ENCODE measurements at regions not wholly inside any gene's neighbourhood (a gene's known extent, or its start where the extent isn't known, plus 50 kb on each side); places are given as distances from the start of the nearest gene placed in this dataset.

- no peak overlapping the region for H3K4me3 ChIP-seq
- ATAC-seq (no peak), DNase-seq (ENCODE audit: low spot score) (no peak)
- no peaks in the 10 kb centered on the region for H3K27me3 ChIP-seq (ENCODE audit: insufficient read depth)
- H3K4me1 Mint-ChIP-seq = peaks cover 27% of the 10 kb centered on the region
- peaks cover 27% of the 10 kb centered on the region for H3K27me3 Mint-ChIP-seq (ENCODE audit: insufficient read depth, low read depth, poor library complexity)
- peaks cover 6% of the 10 kb centered on the region; the same call in 1 of the 2 replicates for H3K9me2 ChIP-seq (ENCODE audit: insufficient read depth)
- H3K36me3 Mint-ChIP-seq (ENCODE audit: low read depth) = no peaks in the 10 kb centered on the region
- no peaks in the 10 kb centered on the region for H4K20me1 ChIP-seq (replicated peaks; ENCODE audit: insufficient read depth)
- TF ChIP-seq CTCF (conservative IDR thresholded peaks at IDR 0.05; ENCODE audit: low read depth in 2 of 2) = no peak
- TF ChIP-seq ZNF114 (CRISPR knock-in tag; IDR thresholded peaks at IDR 0.05) = no peak
- TF ChIP-seq EZH2 (IDR thresholded peaks at IDR 0.05; ENCODE audit: low read depth, unreplicated experiment) = no peak
- TF ChIP-seq JUNB (IDR thresholded peaks at IDR 0.05; ENCODE audit: unreplicated experiment) = no peak
- TF ChIP-seq ZNF331 (CRISPR knock-in tag; IDR thresholded peaks at IDR 0.05; ENCODE audit: low read depth) = no peak
- no peak for TF ChIP-seq ETS1 (IDR thresholded peaks at IDR 0.05)
- TF ChIP-seq ZNF462 (CRISPR knock-in tag; IDR thresholded peaks at IDR 0.05) = no peak
- TF ChIP-seq CREB1 (CRISPR knock-in tag; IDR thresholded peaks at IDR 0.05; ENCODE audit: low read depth) = no peak
- TF ChIP-seq REST (IDR thresholded peaks at IDR 0.05; ENCODE audit: unreplicated experiment) = no peak
- H2AFZ ChIP-seq = no peak overlapping the region
- peaks cover 16% of the 10 kb centered on the region for H3K4me1 ChIP-seq (ENCODE audit: insufficient read depth)
- H3F3A ChIP-seq (replicated peaks; ENCODE audit: low read depth) = no peaks in the 10 kb centered on the region
- H3K4me3 Mint-ChIP-seq = no peak overlapping the region
- H3K4me2 ChIP-seq = no peak overlapping the region
- H3K79me2 ChIP-seq (replicated peaks; ENCODE audit: insufficient read depth) = no peaks in the 10 kb centered on the region
- H3K36me3 ChIP-seq (ENCODE audit: insufficient read depth) = no peaks in the 10 kb centered on the region
- no peak overlapping the region for H3K27ac ChIP-seq (ENCODE audit: low read depth)
- H3K9me3 Mint-ChIP-seq = no peaks in the 10 kb centered on the region; the same call in 1 of the 3 replicates
- no peak overlapping the region for H3K27ac Mint-ChIP-seq
These were observed 134.7 kb upstream of the FAM20C start for GRCh38 chr7:57482-58255.

Measured in GM23338 (cell line).